Fibroblast of lung (primary cell): ENCODE measurements at regions not wholly inside any gene's neighbourhood (a gene's known extent, or its start where the extent isn't known, plus 50 kb on each side); places are given as distances from the start of the nearest gene placed in this dataset.

ENCODE experiments used
- DNase-seq, 2 donors: peaks; one replicate each; pipeline versions ENCODE4 v3.0.0 to v3.0.0-alpha.2; 2010; ENCODE audit warnings: low read depth in 2 of 2
- H2AFZ ChIP-seq: 2 replicates; pipeline ENCODE4 v1.5.1; 2012; ENCODE audit warnings: low read length, control low read depth, inconsistent platforms
- H3K27ac ChIP-seq: 2 replicates; pipeline ENCODE4 v1.5.1; 2011; ENCODE audit warnings: low read length, control low read depth; ENCODE audit not compliant: insufficient read depth
- H3K27me3 ChIP-seq: 2 replicates; pipeline ENCODE4 v1.5.1; 2011; ENCODE audit warnings: mild to moderate bottlenecking, low read length; ENCODE audit not compliant: control insufficient read depth, insufficient read depth
- H3K36me3 ChIP-seq: 2 replicates; pipeline ENCODE4 v1.5.1; 2011; ENCODE audit warnings: low read length; ENCODE audit not compliant: control insufficient read depth, insufficient read depth
- H3K4me1 ChIP-seq: 2 replicates; pipeline ENCODE4 v1.5.1; 2011; ENCODE audit warnings: low read length; ENCODE audit not compliant: control insufficient read depth, insufficient read depth; ENCODE audit errors: extremely low read depth
- H3K4me2 ChIP-seq: 2 replicates; pipeline ENCODE4 v1.5.1; 2011; ENCODE audit warnings: low read length, control low read depth; ENCODE audit not compliant: insufficient read depth; ENCODE audit errors: extremely low read depth
- H3K4me3 ChIP-seq, 4 experiments: fragments of 200-600 bp in 1 of 4; sonication (generic) in 1 of 4; replicated peaks in 1 of 4; 2 replicates each; pipeline ENCODE4 v1.5.1; 2011 to 2016; ENCODE audit warnings: low read length in 4 of 4, low read depth in 3 of 4, mild to moderate bottlenecking in 3 of 4, control low read depth in 2 of 4, inconsistent platforms in 1 of 4, mixed read lengths in 1 of 4; ENCODE audit not compliant: insufficient read depth in 1 of 4; ENCODE audit errors: control extremely low read depth in 1 of 4
- H3K79me2 ChIP-seq: 2 replicates; pipeline ENCODE4 v1.5.1; 2012; ENCODE audit warnings: mild to moderate bottlenecking, low read length, inconsistent platforms; ENCODE audit not compliant: control insufficient read depth, insufficient read depth
- H3K9ac ChIP-seq: 2 replicates; pipeline ENCODE4 v1.5.1; 2011; ENCODE audit warnings: mild to moderate bottlenecking, low read length, control low read depth; ENCODE audit not compliant: insufficient read depth
- H3K9me3 ChIP-seq: 2 replicates; pipeline ENCODE4 v1.5.1; 2012; ENCODE audit warnings: low read depth, low read length; ENCODE audit not compliant: control insufficient read depth, insufficient read depth
- H4K20me1 ChIP-seq: 2 replicates; pipeline ENCODE4 v1.5.1; 2011; ENCODE audit warnings: low read length; ENCODE audit not compliant: control insufficient read depth, insufficient read depth; ENCODE audit errors: extremely low read depth
- CTCF ChIP-seq, 2 donors: IDR thresholded peaks in 1 of 2; conservative IDR thresholded peaks in 1 of 2; 1 replicate in 1 of 2; 2 replicates in 1 of 2; pipeline ENCODE4 v1.5.1; 2011 to 2012; ENCODE audit warnings: low read length in 2 of 2, control low read depth in 1 of 2, inconsistent platforms in 1 of 2, low read depth in 1 of 2, mild to moderate bottlenecking in 1 of 2
- EZH2 ChIP-seq: IDR thresholded peaks from 2 replicates; pipeline ENCODE4 v1.5.1; 2012; ENCODE audit warnings: low read length, control low read depth, mild to moderate bottlenecking; ENCODE audit errors: missing control alignments

DNA sequence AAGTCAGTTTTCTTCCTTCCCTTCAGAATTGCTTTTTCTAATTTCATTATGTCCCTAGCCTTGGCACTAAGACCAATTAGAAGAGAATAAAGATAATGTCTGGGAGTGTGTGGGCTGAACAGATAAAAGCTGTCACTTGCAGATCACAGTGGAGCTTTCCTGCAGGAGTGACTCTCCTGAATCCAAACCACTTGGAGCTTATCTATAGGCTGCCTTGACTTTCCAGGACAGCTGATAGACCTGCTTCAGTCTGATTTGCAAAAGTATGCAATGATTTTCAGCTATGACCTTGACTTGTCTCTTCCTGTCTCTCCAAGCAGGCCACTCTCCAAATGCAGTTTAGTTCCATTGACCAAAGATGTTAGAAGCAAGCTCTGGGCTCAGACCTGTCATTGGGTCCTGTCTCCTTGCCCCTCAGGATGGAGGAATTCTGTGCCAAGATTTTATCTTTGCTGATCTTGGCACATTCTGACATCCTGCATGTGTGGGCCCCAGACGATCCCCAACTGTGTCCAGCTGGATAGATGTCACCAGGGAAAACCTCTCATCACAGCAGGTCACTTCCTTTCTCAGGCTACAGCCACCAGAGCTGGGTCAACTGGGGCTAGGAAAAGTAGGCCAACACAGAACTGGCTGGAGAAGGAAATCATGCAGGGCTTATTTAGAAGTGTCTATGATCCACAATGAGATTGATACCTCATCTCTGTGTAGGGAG lies 120.9 kb upstream of the ZNF438 start:
- no peak for TF ChIP-seq EZH2
- no peak for TF ChIP-seq CTCF (conservative IDR thresholded peaks at IDR 0.05 in 1 of 2, IDR thresholded peaks at IDR 0.05 in 1 of 2; ENCODE audit: low read depth in 1 of 2, low read length in 2 of 2)
- no peaks in the 10 kb centered on the region for H3K36me3 ChIP-seq
- no peak overlapping the region for H3K4me3 ChIP-seq
- no peaks in the 10 kb centered on the region for H3K9me3 ChIP-seq
- peaks cover 4% of the 10 kb centered on the region for H3K4me1 ChIP-seq
- no peak overlapping the region for H3K4me2 ChIP-seq
- no peak overlapping the region for H3K27ac ChIP-seq
- DNase-seq: no peak
- H3K27me3 ChIP-seq: no peaks in the 10 kb centered on the region
- H3K79me2 ChIP-seq: no peaks in the 10 kb centered on the region
- H3K9ac ChIP-seq: no peak overlapping the region
- H2AFZ ChIP-seq: no peak overlapping the region
- no peaks in the 10 kb centered on the region for H4K20me1 ChIP-seq

DNA sequence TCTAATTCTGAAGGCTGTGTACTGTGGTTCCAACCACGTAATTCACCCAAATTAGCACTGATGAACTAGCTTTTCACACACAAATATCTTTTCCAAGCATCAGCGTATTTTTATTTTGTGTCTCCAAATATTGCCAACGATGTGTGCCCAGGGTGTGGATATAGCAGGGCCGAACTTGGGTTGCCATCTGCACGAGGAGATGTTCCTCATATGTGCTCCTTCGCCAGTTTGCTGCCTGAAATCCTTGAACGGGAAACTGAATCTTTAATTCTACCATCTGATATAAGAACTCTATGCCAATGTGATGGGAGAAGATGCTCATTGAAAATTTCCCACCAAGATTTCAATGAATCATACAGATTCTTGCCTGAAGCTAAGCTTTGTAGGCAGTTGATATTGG lies 121.5 kb upstream of the ZNF438 start:
- H4K20me1 ChIP-seq: no peaks in the 10 kb centered on the region
- H3K36me3 ChIP-seq: no peaks in the 10 kb centered on the region
- H3K9ac ChIP-seq: no peak overlapping the region
- H3K9me3 ChIP-seq: no peaks in the 10 kb centered on the region
- H3K79me2 ChIP-seq: no peaks in the 10 kb centered on the region
- no peak for DNase-seq
- H2AFZ ChIP-seq: no peak overlapping the region
- no peak overlapping the region for H3K4me3 ChIP-seq
- TF ChIP-seq EZH2 (no peak), CTCF (conservative IDR thresholded peaks at IDR 0.05 in 1 of 2, IDR thresholded peaks at IDR 0.05 in 1 of 2; ENCODE audit: low read depth in 1 of 2, low read length in 2 of 2) (no peak)
- no peak overlapping the region for H3K27ac ChIP-seq
- peaks cover 9% of the 10 kb centered on the region for H3K4me1 ChIP-seq
- H3K4me2 ChIP-seq: no peak overlapping the region
- H3K27me3 ChIP-seq: no peaks in the 10 kb centered on the region

DNA sequence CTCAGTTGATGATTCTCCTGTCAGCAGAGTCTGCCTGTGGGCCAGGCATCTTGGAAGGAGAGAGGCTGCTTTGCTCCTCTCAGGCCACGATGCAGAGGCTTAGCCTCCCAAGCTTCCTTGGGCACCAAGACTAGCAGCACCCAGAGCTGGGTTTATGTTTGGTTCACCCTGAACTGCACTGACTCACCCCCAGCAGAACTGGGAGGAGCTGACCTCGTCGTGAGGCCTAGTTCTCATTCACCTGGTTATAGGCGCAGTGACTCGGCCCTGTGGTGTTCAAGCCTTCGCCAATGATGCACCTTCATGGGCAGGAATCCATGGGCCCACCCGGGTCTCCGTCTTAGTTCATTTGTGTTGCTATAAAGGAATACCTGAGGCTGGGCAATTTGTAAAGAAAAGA lies 122.0 kb upstream of the ZNF438 start:
- H3K27ac ChIP-seq: no peak overlapping the region
- H3K4me3 ChIP-seq: no peak overlapping the region
- peaks cover 9% of the 10 kb centered on the region for H3K4me1 ChIP-seq
- DNase-seq: no peak
- no peak overlapping the region for H3K4me2 ChIP-seq
- TF ChIP-seq EZH2 (no peak), CTCF (conservative IDR thresholded peaks at IDR 0.05 in 1 of 2, IDR thresholded peaks at IDR 0.05 in 1 of 2; ENCODE audit: low read depth in 1 of 2, low read length in 2 of 2) (no peak)
- no peak overlapping the region for H2AFZ ChIP-seq
- H3K27me3 ChIP-seq: no peaks in the 10 kb centered on the region
- H4K20me1 ChIP-seq: no peaks in the 10 kb centered on the region
- H3K79me2 ChIP-seq: no peaks in the 10 kb centered on the region
- no peaks in the 10 kb centered on the region for H3K36me3 ChIP-seq
- H3K9ac ChIP-seq: no peak overlapping the region
- no peaks in the 10 kb centered on the region for H3K9me3 ChIP-seq
